DLD1 (cell line): ENCODE measurements at regions not wholly inside any gene's neighbourhood (a gene's known extent, or its start where the extent isn't known, plus 50 kb on each side); places are given as distances from the start of the nearest gene placed in this dataset.
"Not testable (repeated sequence)": the region's sequence is repeated elsewhere in the genome, so short reads cannot be mapped to it uniquely, and the experiment has no call there.

ENCODE experiments used
- in situ Hi-C: cut with HindIII; loops from 2 replicates; pipeline ENCODE4 v1.10.0; 2017; ENCODE audit warnings: low sequenced_read_pairs

DNA sequence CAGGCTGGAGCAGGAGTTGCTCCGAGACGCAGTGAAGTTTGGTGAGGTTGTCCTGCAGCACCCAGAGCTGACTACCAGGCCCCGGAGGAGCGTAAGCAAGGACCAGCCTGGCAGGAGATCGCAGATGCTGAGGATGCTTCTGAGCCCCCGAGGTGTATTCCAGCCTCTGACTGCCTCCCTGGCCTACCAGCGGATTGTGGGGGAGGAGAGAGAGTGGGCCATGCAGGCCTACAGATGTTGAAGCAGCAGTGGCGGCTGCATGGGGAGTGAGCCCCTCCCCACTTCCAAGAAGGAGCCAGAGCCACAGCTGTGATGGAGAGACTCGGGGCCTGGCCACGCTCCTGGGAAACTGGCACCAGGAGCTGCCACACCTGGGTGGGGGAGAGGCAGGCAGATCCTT is 302.5 kb upstream of the PROK2 start:
- in situ Hi-C loops: no loop called here

DNA sequence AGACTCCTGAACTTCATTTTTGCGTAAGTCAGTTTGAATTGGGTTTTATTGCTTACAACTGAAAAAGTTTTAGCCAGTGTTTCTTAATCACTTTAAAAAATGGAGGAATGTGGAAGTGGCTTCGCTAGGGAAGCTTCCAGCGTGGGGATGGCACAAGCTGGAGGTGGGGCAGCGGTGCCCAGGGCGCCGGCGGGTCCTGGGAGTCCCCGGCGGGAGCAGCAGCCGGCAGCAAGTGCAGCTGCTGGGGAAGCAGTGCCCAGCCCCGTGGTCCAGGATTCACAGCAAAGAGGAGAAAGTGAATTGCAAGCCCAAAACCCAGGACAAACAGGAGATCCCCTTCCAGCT is 301.8 kb upstream of the PROK2 start:
- in situ Hi-C loops: no loop called here

DNA sequence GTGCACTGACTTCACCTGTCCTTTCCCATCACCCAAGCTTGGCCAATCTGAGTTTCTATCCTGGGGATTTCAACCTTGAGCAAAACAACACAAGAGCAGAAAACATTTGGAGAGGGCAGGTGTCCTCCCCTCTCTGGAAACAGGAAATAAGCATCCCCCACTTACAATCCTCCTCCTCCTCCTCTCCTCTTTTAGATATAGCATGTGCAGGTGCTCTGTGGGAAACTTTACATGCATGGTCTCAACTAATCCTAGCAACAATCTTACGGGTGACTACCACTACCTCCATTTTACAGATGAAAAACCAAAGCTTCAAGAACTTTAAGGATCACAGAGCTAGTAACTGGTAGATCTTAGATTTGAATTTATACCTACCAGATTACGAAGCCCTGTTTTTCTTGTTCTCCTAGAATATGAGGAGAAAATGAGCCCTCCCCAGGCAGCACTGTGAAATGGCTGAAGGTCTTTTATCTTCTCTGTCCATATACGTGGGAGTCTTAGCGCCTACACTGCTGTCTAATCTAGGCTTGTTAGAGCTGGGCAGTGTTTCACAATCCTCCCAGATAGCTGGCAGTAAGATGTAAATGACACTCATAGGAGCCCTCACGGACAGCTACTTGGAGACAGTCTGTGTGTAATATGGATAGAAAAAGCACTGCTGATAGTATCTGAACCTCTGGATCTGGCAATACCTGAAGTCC is 301.2 kb upstream of the PROK2 start:
- in situ Hi-C loops: no loop called here

DNA sequence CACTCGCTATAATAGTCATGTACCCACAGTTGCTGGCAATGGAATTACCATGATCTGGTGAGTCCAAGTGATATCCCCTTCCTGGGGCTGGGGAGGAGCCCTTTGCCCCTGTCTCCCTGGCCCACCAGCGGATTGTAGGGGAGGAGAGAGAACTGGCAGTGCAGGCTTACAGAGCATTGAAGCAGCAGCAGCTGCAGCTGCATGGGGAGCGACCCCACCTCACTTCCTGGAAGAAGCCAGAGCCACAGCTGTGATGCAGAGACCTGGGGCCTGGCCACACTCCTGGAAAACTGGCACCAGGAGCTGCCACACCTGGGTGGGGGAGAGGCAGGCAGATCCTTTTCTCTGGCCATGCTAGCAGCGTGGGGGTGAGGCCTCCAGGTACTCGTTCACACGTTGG is 300.1 kb upstream of the PROK2 start:
- in situ Hi-C loops: no loop called here

DNA sequence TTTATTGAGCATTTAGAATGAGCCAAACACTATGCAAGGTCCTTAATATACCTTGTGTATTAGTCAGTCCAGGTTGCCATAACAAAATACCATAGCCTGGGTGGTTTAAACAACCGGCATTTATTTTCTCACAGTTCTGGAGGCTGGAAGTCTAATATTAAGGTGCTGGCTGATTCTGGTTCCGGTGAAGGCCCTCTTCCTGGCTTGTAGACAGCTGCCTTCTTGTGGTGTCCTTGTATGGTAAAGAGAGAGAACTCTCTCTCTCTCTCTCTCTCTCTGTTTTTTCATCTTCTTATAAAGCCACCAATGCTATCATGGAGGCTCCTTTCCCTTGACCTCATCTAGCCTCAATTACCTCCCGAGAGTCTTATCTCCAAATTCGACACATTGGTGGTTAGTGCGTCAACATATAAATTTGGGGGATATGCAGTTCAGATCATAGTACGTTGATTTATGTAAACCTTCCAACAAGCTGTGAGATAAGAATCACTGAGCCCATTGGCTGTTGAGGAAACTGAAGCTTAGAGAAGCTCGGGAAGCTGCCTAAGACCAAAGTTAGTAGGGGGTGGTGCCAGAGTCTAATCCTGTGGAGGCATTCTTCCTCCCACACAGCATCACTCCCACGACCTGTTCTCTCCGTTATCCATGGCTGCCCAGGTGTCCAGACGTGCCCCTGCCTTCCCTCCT is 298.0 kb upstream of the PROK2 start:
- in situ Hi-C loops: no loop called here

DNA sequence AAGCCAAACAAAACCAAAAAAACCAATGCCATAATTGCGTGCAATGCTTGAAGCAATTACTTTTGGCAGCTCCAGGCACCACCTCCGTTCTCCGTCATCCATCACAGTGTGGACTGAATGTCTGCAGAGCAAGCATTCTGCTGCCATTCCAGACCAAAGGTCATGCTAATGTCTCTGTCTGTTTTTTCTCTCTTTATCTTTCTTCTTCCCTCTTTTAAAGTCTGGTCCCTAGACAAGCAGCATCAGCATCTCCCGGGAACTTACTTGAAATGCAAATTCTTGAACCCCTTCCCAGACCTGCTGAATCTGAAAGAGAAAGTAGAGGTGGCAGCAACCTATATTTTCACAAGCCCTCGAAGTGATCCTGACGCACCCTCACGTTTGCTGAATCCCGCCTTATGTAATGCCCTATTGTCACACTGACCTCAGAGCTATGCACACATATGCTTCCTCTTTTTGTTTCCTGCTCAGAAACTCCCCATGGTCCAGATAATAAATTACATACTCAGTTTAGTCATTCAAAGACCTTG is 297.3 kb upstream of the PROK2 start:
- in situ Hi-C loops: no loop called here

DNA sequence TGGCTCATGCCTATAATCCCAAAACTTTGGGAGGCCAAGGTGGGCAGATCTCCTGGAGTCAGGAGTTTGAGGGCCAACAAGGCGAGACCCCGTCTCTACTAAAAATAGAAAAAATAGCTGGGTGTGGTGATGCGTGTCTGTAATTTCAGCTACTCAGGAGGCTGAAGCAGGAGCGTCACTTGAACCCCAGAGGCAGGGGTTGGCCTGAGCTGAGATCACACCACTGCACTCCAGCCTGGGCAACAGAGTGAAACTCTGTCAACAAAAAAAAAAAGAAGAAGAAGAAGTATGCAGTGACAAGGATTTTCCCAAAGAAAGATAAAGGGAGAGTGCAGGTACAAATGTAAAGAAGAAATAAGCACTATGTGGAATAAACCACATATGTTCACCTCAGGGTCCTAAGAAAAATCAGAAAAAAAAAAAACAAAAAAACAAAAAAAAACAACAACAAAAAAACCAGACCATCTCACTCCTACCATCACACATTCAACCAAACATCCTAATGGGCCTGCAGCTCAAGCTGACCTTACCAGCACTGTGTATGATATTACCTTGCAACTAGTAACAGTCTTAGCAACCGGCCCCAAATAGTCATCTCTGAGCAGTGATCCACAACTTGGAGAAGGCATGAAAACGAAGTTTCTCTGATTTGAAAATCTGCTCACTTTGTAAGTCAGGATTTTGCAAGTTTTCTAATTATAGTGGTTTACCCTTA is 296.7 kb upstream of the PROK2 start:
- in situ Hi-C loops: no loop called here

DNA sequence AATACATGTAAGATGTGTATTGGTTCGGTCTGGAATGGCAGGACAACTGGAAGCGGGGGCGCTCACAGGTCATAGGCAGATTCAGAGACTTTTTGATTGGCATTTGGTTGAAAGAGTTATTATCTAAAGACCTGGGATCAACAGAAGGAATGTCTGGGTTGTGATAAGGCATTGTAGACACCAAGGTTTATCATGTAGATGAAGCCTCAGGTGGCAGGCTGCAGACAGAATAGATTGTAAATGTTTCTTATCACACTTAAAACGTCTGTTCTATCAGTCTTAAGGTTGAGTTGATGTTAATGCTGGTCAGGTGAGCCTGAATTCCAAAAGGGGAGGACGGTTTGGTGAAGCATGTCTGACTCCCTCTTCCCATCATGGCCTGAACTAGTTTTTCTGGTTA is 295.9 kb upstream of the PROK2 start:
- in situ Hi-C loops: no loop called here

DNA sequence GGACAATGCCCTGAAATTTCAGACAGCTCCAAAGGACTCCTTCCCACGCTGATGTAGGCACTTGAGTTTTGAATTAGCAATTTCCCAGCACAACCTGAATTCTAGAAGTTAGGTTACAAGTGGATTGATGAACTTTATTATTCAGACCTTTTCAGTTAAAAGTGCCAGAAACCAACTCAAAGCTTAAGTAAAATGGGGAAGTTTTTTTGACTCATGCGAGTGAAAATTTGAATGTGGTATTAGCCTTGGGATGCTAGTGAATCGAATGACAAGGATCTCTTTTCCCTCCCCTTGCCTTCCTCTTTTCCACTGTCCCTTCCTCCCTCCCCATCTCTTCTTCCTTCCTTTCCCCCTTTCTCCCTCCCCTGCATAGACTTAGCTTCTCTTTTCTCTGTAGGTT is 295.1 kb upstream of the PROK2 start:
- in situ Hi-C loops: no loop called here

DNA sequence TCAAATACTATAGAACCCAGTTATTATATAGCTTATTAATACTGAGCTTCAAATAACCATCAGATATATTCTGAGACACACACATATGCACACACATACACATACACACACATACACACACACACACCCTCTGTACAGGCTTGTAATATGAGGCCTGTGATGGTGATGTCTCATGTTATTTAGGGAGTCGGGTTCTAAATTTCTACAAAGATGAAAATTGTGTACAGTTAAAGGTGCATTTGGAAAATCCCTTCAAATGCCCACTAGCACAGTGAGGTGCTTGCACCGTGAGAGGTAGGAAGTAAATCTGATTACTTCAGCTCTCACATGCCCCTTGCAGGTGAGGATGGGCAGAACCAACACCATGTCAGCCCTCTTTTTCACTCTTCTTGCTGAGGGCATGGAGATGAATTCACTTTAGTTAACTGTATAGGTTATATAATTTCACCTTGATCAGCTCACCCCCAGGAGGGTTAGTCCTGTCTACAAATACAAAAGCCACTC is 294.5 kb upstream of the PROK2 start:
- in situ Hi-C loops: no loop called here

DNA sequence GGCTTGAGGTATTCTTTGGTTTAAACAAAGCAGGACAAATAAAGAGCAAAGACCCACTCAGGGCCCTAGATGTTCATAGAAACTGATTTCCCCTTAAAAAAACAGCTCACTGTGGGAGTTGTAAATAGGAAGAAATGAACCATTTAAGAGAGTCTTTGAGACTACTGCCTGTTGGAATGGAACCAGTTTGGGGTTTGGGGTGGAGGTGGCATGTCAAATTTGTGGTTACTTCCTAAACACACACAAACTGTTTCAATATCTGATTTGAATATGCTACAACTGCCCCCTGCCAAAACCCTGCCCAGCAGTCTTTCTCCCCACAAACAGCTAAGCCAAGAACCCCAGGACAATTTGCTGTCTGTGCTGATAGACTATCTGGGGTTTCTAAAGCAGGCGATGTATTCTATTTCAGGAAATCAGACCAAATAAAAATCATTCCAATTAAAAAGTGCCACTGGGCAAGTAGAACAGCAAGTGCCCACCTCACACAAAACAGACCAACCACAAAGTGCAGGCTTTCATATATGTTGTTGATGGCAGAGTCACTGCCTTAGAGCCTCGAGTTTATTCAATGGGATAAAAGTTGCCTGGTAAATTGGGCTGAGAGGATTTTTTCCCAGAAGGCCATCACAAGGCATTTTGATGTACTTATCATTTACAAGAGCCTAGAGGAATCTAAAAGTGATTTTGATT is 293.9 kb upstream of the PROK2 start:
- in situ Hi-C loops: no loop called here

DNA sequence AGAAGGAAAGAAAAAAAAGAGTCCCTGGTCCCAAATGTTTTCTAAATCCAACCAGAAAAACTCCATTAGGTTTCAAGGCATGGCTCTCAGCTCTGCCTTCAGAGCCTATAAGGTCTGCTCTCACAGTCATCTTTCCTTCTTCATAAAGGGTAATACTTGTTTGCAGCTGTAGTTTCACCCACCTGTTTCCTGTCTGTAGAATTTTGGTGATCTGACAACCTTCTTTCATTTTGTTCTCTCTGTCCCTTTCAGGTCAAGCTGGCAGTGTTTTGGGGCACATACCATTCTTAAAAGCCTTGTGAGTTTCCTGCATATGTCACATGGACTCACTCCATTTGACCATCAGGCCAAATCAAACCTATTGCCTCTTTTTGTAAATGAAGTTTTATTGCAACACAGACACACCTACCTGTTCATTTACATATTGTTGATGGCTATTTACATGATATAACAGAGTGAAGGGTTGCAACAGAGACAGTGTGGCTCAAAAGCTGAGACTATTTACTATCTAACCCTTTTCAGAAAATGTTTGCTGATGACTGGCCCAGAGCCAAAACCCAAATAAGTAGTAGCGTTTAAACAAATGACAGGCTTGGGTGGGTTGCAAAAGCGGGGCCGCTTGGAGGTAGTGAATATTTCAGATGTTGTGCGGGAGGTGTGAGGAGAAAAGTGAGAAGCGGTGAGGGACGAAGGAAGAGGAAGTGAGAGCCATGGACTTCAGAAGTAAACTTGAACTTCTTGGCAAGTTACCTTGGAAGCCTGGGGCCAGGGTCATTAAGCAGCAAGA is 292.7 kb upstream of the PROK2 start:
- in situ Hi-C loops: no loop called here

DNA sequence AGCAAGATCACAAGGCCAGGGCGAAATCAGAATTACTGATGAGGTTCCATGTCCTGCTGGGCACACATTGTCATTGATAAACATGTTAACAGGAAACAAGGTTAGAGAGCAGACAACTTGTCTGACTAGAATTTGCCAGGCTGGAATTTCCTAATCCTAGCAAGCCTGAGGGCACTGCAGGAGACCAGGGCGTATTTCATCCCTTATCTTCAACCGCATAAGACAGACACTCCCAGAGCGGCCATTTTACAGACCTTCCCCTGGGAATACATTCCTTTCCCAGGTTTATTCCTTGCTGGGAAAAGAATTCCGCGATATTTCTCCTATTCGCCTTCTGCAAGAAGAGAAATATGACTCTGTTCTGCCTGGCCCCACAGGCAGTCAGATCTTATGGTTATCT is 290.9 kb upstream of the PROK2 start:
- in situ Hi-C loops: not testable (repeated sequence)

DNA sequence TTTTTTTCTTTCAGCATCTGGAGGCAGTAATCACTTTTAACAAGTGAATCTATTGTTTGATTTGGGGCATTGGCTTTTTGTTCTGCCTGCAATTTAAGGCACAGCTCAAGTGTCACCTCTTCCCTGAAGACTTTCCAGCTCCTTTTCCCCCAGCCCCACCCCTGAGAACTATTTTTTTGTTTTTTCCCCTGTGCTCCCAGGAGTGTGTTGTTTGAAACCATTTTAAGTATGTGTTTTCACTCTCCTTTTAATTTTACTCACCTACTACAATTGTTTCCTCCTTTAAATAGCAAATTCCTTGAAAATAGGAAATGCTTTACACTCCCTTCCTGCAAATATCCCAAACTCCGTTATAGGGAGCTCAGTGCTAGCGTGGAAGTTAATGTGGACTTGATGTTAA is 286.7 kb upstream of the PROK2 start:
- in situ Hi-C loops: no loop called here

DNA sequence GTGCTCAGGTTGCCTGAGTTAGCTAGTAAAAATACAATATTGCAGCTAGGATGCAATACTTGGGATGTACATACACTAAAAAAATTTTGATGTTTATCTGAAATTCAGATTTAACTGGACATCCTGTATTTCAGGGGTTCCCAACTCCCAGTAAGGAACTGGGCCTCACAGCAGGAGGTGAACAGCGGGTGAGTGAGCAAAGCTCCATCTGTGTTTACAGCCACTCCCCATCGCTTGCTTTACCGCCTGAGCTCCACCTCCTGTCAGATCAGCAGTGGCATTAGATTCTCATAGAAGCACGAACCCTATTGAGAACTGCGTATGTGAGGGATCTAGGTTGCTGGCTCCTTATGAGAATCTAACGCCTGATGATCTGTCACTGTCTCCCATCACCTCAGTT is 285.1 kb upstream of the PROK2 start:
- in situ Hi-C loops: no loop called here

DNA sequence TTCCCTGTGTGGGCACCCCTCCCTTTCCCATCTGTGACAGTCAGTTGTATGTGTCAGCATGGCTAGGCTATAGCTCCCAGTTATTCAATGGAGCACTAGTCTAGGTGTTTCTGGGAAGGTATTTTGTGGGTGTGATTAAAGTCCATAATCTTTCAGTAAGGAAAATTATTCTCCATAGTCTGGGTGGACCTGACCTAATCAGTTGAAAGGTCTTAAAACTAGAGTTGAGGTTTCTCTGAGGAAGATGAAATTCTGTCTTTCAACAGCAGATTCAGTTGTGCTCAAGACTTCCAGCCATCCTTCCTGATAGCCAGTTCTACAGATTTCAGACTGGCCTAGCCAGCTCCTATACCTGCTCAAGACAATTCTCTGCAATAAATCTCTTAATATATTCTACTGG is 284.6 kb upstream of the PROK2 start:
- in situ Hi-C loops: no loop called here

DNA sequence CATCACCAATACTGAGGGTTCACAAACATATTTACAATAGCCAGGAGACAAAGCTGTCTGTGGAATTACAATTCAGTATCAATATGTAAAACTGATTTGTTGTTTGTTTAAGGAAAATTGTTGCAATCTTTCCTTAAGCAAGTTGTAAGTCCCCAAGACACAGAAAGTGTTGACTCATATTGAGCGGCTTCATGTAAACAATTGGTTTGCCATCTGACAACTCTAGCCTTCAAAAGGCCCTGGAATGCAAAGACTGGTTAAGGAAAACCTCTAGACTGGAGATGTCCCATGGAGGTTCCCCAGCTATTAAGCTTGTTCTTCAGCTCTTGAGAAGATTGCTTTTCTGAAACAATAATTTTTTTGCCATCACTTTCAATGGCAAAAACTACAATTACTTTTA is 283.7 kb upstream of the PROK2 start:
- in situ Hi-C loops: no loop called here

DNA sequence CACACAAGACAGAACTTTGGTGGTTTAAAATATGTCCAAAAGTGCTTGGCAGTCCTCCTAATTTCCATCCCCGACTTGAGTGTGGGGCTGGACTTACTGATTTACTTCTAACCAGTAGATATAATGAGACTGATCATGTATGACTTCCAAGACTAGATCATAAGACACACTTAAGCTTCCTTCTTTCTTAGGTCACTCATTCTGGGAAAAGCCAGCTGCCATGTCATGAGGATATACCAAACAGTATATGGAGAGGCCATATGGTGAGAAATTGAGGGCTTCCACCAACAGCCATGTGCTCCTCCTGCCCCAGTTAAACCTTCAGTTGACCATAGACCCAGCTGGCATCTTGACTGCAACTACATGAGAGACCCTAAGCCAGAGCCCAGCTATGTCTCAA is 282.8 kb upstream of the PROK2 start:
- in situ Hi-C loops: no loop called here

DNA sequence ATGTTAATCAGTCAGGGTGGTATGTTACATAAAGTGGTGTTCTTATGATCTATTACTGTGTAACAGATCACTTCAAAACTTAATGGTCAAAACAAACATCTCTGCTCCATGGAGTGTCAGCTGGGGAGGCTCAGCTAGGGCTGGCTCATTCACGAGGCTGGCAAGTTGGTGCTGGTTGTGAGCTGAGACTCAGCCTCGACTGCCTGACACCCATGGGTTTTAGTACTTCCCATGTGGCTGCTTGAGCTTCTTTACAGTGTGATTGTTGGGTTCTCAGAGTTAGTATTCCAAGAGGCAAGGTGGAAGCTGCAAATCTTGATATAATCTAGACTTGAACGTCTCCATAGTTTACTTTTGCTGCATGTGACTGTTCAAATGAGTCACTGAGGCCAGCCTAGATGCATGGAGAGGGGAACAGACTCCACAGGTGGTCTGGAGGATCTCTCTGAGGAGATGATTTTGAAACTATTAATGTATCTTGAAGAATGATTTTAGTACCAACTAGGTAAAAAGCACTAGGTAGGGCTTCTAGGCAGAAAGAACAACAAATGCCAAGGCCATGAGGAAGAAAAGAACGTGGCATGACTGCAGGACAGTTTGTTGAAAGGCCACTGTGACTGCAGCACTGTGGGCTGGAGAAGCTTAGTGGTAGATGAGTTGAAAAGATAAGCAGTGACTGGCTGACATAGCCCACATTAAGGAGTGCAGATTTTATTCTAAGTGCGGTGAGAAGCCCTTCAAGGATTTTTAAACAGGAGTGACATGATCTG is 281.1 kb upstream of the PROK2 start:
- in situ Hi-C loops: no loop called here

DNA sequence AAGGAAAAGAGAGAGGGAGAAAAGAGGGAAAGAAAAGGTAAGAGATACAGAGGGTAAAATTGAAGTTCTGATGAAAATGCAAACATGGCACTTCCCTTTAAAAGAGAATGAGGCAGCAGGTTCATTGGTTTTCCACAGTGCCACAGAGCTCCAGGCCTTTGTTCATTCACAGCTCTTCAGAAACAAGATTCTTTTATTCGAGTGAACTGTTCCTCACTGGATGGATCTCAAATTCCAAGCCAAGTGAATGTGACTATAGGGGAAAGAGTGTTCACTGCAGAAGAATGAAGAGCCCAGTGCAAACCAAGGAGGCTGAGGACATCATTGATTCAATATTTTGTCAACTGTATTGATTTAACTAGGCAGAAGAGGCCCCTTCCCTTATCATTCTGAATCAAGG is 280.3 kb upstream of the PROK2 start:
- in situ Hi-C loops: no loop called here
